HG02943 (cell line): ENCODE measurements at regions not wholly inside any gene's neighbourhood (a gene's known extent, or its start where the extent isn't known, plus 50 kb on each side); places are given as distances from the start of the nearest gene placed in this dataset.

Experiments
- ATAC-seq: cut with Tn5 transposase; IDR thresholded peaks from one replicate; pipeline ENCODE4 v1.9.1; 2021; ENCODE audit warnings: mild to moderate bottlenecking, low read depth, moderate library complexity; ENCODE audit not compliant: unreplicated experiment

DNA sequence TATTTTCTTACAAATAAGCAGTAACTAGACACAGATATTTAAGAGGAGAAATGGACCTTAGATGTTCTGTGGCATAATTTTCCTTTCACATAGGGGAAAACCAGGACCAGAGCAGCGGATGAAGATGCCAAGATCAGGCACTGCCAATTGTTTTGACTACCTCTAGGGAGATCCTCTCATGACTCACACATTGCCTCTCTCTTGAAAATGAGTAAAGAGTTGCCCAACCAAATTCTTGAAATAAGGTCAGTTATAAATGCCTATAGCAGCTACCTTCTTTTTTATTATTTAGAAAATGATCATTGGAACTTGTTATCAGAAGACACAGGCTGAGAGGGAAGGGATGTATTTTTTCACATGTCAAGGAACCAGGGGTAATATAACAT lies 263.4 kb upstream of the PLEKHG7 start:
- ATAC-seq, result no peak

DNA sequence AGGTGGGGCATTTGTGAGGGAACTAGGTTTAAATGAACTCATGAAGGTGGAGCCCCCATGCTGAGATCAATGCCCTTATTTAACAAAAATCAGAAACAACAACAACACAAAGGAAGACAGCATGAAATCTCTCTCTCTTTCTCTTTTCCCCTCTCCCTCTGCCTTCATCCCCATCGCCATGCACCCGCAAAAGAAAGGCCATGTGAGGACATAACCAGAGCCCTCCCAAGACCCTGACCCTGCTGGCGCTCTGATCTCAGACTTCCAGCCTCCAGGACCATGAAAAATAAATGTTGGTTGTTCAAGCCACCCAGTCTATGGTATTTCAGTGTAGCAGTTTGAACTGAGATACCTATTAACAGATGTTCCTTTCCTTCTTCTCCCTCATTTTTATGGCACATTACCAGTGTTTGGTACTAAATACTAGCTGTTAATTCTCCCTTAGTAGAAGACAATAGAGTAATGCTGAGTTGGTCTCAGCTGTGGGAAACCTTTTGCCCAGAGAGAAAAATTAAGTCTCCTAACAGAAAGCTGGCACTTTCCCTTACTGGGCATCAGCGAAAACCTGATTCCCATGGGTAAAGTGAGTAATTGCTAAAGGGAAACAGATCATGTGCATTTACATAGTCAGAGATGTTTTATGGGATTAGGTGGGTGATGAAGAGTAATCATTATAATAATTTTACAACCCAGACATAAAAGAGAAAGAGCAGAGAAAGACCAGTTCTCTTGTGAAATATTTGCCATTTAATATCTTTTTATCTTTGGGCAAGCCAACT lies 264.0 kb upstream of the PLEKHG7 start:
- ATAC-seq, result no peak

DNA sequence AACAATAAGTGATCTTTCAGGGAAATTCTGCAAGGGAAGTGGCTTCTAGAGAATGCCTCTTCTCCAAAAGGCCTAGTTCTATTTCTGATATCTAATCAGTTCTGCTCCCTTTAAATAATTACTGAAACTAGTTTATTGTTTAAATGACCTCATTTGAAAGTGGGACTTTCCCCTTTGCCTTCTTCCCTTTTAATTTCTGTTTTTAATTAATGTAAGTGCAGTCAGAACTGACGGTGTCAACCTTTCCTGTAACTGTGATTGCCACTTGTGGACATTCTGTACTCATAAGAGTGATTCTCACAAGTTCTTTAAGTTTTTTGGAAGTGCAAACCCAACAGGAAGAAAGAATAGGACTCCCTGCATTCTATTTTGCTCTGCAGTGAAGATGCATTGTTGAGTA lies 265.3 kb upstream of the PLEKHG7 start:
- ATAC-seq, result no peak

DNA sequence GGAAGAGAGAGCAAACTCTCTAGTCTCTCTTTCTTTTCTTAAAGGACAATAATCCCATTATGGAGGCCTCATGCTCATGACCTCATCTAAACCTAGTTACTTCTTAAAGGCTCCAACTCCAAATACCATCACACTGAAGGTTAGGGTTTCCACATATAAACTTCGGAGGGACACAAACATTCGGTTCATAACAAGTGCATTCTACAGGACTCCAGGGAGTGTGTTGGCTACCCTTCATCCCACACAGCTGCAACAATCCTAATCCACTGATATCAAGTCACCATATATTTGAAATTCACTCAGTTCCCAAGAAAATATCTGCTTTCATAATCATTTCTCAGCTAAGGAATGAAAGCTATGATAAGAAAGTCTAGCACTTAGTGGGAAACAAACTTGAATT lies 265.9 kb upstream of the PLEKHG7 start:
- ATAC-seq, result no peak

DNA sequence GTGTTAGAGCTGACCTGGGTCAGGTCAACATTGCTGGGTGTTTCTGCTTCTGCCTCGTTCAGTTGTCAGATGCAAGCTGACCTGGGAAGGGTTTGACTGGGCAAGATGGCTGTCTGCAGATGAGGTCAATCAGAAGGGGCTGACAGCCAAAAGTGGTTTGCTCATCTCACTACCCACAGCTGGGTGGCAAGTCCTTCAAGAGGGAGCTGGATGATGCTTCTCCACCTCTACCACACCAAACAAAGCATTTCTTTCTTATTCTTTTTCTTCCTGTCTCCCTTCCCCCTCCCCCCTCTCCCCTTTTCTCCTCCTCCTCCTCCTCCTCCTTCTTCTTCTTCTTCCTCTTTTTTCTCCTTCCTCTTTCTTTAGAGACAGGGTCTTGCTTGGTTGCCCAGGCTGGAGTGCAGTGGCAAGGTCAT lies 268.2 kb upstream of the PLEKHG7 start:
- no peak for ATAC-seq

DNA sequence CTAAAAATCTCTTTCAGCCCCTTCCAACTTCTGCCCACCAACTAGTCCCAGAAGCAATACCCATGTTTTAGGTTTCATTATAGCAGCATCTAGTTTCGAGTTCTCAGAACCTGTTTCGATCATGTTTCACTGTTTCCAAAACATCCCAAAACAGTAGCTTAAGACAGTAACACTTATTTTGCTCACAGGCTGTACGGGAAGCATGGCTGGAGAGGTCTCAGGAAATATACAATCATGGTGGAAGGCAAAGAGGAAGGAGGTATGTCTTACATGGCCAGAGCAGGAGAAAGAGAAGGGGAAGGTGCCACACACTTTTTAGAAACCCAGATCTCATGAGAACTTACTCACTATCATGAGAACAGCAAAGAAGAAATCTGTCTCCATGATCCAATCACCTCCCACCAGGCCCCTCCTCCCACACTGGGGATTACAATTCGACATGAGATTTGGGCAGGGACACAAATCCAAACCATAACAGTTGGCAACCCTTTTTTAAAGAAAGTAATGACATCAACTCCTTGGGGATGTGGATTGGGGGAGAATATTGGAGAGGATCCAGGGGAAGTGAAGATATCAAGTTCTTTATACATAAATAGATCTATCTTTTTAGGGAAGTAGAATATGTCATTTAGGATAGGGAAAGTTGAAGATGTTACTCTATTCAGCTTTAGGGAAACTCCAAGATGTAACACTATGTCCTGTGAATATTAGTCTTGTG lies 269.9 kb upstream of the PLEKHG7 start:
- ATAC-seq, result peak; percentile 68

DNA sequence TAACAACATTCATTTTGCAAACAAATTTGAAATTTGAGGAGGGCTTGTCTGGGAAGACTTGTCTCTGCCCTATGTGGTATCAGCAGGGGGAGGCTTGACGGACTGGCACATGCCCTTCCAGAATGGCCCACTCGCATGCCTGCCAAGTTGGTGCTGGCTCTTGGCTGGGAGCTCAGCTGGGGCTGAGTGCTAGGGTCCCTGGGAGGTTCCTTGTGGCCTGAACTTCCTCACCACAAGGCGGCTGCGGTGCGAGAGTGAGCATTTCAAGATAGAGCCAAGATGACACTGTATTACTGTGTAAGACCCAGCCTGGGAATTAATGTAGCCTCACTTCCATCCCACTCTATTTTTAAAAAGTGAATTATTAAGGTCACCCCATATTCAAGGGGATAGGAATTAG lies 271.6 kb upstream of the PLEKHG7 start:
- no peak for ATAC-seq

DNA sequence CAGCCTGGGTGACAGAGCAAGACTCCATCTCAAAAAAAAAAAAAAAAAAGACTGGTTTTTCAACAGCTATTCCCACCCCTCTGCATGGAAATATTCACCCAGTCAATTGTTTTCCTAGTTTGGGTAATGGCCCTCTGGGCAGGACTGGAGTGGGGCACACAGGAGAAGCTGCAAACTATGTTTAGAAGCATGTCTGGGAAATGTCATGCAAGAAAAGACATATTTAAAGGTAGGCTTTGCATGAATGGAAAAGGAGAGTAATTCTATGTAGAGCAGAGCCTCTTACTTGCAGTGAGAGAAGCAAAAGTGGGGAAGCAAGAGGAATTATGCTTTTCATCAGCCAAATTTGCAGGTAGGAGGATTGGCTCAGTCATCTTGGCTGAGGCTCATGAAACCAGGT lies 276.5 kb upstream of the PLEKHG7 start:
- ATAC-seq, result no peak

DNA sequence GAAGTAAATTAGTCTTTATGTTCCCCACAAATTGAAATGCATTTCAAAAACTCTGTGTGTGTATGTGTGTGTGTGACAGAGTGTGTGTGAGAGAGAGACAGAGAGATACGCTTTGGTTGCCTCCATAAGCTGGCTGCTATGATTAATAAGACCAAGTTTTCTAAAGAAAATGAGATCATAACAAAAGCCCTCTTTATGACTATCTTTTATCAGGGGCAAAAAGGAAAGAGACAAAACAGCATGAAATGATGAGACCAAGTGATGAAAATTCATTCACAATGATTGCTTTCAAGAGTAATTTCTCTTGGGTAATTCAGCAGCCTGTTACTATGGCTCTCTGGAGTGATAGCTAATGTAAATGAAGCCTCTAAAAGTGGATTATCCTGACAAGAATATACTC lies 277.6 kb upstream of the PLEKHG7 start:
- ATAC-seq, result no peak

DNA sequence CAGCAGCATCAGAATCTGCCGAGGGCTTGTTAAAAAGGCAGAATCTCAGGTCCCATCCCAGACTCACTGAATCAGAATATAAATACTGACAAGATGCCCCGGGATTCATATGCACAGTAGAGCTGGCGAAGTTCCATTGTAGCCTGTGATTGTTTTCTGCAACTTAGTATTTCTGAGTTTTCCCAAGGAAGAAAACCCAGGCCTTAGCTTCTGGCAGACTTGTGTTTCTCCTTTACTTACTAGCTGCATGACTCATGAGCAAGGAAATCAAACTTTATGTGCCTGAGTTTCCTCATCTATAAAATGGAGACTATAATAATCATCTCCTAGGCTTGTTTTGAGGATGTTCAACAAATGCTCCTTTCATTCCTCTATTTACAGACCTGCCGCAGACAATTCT lies 278.5 kb upstream of the PLEKHG7 start:
- no peak for ATAC-seq

DNA sequence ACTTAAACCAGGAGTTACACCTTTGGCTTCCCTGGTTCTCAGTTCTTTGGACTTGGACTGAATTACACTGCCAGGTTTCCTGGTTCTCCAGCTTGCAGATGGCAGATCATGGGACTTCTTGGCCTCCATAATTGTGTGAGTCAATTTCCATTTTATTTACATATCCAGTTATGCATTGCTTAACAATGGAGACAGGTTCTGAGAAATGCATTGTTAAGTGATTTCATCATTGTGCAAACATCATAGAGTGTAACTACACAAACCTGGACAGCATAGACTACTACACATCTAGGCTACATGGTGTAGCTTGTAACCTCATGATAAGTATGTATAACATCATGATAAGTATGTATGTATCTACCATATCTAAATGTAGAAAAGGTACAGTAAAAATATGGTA lies 276.1 kb upstream of the BTG1 start:
- no peak for ATAC-seq

DNA sequence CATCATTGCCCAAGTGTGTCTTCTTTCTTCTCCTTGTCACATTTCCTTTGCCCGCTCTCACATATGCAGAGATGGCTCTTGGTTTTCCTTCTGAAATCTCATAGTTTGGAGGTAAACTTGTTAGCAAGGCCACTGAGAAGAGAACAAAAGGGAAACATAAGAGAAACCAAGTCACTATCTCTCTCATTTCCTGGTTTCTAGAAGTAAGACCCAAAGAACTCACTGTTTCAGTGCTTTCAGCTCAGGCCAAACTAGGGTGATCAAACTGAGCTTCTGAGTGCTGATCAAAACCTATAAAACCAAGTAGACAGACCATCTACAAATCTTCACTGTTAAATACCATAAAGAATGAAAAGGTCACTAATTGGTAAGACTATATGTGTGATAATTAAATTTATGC lies 275.4 kb upstream of the BTG1 start:
- no peak for ATAC-seq

DNA sequence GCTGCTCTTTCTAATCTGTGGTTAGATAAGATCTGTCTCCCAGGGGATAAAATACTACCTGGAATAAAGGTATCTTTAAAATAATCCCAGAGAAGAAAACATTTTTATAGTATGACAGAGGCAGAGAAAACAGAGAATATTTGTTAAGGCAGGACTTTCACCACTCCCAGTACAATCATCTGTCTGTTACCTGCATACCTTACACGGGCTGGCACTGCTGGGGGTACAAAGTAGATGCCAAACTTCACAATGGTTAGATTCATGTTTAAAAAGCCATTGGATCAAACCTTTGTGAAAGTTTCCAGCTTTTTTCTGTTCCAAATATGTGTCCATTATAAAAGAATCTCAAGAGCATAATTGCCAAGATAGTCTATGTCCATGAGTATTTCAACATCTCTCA lies 273.6 kb upstream of the BTG1 start:
- no peak for ATAC-seq

DNA sequence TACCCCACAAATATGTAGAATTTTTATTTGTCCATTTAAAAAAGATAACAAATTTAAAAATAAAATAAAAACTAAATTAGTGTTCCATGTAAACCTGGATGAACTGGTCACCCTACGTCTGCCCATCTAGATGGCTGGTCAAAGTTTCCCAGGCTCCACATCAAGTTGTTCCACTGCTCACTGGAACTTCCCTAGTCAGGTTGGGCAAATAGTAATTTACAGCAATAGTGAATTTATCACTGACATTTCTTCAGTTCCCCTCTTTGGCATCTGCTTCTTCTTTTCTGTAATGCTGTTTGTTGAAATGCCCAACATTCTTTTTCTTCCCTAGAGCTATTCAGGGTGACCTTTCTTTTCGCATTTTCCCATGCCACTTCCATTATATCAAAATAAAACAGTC lies 272.7 kb upstream of the BTG1 start:
- ATAC-seq, result no peak

DNA sequence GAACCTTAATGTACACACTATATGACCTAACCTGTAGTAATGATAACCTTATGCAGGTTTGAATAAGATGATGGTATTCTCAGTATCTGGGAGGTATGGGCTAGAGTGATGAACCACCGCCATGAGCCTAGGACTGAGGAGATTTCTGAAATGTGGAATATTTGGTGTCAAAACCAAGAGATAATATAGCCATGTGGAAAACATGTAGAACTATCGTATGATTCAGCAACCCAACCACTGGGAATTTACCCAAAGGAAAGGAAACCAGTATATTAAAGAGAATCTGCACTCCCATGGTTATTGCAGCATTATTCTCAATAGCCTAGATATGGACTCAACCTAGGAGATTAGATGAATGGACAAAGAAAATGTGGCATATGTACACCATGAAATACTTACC lies 271.7 kb upstream of the BTG1 start:
- no peak for ATAC-seq

DNA sequence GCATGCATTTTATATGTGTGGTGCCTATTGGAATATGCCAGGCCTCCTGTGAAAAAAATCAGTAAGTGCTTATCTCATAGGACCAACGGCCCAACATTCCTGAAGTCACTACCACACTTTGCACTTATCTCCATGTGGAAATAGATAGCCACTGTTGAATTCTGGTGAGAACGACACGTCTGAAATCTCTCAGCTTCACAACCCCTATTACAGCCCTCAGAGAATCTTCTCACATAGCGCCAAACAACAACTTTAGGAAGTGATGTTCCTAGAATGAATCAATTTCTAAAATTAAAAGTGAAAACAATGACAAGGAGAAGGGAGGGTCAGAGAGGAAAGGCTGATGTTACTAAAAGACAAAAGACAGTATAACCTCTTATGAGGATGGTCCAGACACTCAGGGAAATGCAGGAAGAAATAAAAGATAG lies 270.8 kb upstream of the BTG1 start:
- no peak for ATAC-seq

DNA sequence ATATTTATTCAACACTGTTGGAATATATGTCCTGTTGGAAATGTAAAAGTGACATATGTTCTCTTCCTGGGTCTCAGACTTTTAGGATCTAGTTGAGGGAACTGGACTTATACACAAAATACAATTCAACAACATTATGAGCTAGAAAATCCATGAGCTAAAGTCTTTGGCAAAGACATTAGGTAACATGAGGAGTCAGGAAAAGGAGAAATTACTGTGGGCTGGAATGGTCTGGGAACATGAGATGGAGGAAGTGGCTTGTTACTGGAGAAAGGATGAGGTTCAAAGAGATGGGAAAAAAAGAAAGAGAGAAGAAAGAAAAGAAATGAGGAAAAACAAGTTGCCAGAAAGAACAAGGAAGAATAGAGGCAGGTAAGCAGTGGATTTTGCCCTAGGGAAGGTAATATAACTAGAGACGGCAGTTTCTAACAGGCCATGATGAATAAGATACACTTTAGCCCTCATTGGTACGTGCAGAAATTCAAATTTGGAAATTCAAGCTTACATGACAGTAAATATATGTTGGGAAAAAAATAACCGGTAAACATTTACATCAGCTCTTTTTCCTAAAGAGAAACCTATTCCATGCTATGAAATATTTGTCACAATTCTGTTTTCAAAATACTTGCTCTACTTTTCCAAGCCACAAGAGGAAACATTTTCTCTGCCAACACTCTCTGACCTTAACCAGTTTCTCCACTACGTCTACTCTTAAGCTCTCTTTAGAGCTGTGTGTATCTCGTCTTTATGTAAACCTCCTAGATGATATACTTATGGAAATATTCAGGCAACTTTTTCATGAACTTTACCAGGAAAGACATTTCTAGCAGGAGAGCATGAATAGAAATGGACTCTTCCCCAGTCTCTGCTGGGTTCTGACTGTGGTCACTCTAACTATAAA lies 268.8 kb upstream of the BTG1 start:
- ATAC-seq, result no peak

DNA sequence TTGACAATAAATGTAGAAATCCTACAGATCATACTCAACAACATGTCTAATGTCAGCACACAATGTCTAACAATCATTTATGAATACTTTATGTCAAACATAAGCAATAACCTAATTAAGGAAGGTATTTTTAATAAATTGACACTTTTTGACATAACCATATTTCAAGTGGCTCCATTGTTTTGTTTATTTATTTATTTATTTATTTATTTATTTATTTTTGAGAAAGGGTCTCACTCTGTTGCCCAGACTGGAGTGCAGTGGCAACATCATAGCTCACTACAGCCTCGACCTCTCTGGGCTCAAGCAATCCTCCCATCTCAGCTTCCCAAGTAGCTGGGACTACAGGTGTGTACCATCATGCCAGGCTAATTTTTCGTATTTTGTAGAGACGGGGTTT lies 267.6 kb upstream of the BTG1 start:
- ATAC-seq, result no peak

DNA sequence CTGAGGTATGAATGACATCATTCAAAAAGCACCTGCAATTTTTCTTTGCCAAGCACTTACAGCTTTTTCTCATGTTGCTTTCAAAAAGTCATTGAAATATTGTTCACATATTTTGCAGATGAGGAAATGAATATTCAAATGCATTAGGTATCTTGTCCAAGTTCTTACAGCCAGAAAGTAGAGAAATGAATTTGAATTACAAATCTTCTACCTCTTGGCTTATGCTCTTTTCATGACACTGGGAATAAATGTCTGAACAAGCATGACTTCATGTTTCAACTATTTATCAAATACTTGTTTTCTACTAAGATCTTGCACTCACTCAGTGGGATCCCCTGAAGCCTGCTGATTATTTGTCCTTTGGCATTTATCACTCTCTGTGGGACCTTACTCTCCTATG lies 267.2 kb upstream of the BTG1 start:
- no peak for ATAC-seq

DNA sequence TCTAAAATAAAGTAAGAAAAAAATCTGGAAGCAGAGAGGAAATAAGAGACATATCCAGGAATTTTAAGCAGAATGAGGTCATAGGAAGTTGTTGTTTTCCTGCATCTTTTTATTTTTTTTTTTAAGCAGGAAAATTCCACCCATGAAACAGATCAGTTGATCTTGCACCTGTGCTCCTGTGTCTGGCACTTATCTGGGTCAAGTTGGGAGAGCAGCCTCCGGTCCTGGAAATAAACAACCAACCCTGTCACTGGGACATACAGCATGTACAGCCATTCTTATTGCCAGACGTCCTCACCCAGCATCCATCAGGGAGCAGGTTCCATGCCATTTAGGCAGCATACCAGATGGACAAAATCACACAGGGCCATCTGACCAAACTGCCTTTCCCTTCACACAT lies 266.0 kb upstream of the BTG1 start:
- ATAC-seq, result no peak
